Stimulated activated CD8-positive, alpha-beta memory T cell treated with anti-CD3 and anti-CD28 coated beads, Interleukin-15, amount 100 ng/mL, for 4 hours (primary cell): ENCODE measurements at regions not wholly inside any gene's neighbourhood (a gene's known extent, or its start where the extent isn't known, plus 50 kb on each side); places are given as distances from the start of the nearest gene placed in this dataset.
"Not testable (repeated sequence)": the region's sequence is repeated elsewhere in the genome, so short reads cannot be mapped to it uniquely, and the experiment has no call there.

ENCODE experiments used
- DNase-seq, 2 donors: peaks; one replicate each; pipeline ENCODE4 v3.0.0-alpha.2; 2020; ENCODE audit warnings: low read depth in 2 of 2

DNA sequence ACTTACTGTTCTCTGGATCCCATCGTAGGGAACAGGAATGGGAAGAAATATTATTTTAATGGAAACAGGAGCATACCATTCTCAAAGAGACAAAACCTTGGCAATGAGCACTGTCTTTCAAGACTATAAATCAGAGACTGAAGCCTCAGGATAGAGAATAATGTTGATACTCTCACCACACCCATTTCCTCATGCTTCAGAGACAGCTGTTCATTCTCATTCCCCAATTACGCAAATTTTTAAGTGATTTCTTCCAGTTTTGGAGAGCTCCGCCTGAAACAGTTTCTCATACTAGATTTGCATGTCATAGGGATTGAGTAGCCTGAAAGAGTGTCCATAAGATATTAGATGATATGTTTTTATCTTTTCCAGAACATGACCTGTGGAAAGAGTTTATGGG is 290.5 kb upstream of the RASA1 start:
- DNase-seq = no peak

GRCh38 chr5:86977808-86978207 is 289.9 kb upstream of the RASA1 start:
- DNase-seq = no peak

DNA sequence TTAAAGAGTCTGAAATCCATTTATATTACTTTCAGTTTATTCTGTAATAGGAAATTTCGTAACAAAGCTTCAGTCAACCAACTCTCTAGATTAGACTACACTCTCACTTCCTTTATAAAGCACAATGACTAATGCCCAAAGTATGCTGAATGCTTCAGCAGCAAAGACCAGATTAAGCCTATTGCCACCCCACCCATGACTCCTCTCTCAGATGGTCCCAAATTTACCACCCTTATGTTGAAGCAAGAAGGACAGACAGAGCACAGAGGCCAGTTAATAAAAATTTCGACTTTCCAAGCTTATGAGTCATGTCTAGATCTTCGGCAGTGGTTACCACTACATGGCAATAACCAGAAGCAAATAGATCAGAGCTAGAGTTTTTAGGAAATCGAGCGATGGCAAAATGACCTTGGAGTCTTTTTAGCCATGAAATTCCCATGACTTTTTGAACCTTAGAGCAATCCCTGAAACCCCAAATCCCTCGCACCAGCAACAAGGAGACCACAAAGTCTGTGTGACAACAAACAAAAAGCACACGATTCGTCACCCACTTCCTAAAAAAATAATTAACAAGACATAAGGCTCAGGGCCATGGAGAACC is 287.8 kb upstream of the RASA1 start:
- DNase-seq = no peak

GRCh38 chr5:86981898-86982297 is 285.8 kb upstream of the RASA1 start:
- no peak for DNase-seq

- DNase-seq = no peak
These were observed 284.5 kb upstream of the RASA1 start for GRCh38 chr5:86983208-86983607.

DNA sequence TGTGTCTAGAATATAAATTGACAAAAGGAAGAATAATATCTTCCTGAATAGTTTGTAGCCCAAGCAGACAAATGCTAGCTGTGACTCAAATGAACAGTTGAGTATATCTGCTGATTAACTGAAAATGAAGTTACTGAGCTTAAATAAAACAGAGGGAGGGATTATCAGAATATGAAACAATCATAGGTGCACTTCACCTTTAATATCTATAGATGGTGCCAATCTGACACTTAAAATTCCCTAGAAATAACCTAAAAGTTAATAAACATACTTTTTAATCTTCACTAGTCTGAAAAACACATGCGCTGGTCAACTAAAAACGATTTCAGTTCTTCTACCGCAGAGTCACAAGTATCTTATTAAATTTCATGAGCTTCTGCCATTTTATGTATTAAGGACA is 280.8 kb upstream of the RASA1 start:
- no peak for DNase-seq

GRCh38 chr5:86997516-86997915 is 270.2 kb upstream of the RASA1 start:
- DNase-seq = no peak

GRCh38 chr5:86999951-87000350 is 267.7 kb upstream of the RASA1 start:
- DNase-seq = no peak

DNA sequence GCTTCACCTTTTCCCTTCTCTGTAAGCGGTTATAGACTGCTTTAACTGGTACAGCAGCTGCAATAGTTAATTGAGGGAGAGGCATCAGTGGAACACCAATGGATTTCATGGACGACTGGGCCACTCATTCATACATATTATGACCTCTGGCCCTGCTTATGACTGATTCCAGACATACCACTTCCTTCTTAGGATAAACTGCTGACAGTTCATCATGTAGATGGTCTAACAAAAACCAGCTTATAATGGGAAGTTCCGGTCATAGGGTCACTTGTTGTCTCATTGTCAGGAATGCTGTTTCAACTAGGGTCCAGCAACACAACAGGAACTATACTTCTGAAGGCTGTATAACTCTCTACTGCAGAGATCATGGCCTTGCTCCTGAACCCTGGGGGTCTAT is 265.2 kb upstream of the RASA1 start:
- no peak for DNase-seq

- no peak for DNase-seq
These were observed 263.6 kb upstream of the RASA1 start for GRCh38 chr5:87004101-87004500.

- no peak for DNase-seq
These were observed 259.9 kb upstream of the RASA1 start for GRCh38 chr5:87007737-87008136.

DNA sequence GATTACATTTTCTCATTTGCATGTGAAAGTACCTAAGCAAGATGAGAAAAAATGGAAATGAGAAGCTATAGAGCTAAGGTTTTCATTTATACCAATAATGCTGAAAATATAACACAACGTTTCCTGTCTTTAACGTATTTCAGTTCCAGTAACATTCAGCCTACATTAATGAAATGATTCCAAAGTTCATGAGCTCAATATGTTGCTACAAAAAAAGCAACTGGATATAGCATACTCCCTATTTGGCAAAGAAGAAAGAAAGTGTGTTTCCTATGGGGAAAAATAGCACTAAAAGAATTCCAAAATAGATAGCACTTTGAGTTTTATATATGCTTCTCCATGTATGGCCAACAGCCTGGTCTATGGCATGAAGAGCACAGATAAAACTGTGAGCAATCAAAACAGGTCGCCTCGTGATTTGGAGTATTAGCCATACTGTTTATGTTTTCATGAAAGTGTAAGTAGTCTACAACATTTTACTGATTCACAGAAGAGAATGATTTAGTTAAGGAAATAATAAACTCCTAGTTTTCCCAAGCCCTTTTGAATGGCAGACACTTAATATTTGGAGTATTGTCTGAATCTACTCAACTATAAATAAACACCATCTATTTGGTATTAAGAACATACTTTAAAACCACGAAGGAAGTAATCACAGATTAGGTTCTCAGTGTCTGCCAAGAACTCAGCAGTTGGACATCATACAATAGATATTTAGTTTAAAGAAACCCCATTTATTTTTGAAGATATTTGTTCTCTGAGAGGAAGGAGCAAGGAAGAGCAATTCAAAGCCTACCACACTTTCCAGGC is 258.7 kb upstream of the RASA1 start:
- DNase-seq = no peak

DNA sequence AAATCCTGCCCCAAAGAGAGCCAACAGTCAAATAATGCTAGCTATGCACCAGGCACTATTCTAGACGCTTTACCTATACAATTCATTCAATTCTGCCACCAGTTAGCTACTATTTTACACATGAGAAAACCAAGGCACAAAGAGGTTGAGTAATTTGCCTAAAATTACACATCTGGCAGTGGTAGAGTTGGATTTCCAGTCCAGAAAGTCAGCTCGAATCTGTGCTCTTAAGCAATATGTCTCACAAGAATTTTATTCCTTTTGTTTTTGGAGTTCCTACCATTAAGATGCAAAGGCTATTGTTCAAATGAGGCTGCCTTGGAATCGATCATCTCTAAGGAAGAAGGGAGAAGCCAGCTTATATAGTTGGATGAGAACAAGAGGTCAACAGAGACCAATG is 256.9 kb upstream of the RASA1 start:
- no peak for DNase-seq

DNA sequence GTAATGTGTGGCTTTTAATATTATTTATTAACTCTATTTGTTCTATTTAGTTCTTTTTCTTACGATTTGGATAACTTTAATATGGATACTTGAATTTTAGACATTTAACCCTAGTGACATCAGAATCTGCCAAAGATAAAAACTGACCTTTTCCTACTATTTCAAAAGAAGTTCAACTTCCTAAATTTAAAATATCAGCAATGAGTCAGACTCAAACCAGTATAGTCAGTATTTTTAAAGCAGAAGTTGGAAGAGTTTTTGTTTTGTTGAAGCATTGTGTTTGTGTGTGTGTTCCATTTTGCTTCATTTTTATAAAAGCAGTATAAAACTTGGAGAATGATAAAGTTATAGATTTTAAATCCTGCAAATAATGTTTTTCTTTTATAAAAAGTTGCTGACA is 251.8 kb upstream of the RASA1 start:
- no peak for DNase-seq

- DNase-seq = no peak
These were observed 247.4 kb upstream of the RASA1 start for GRCh38 chr5:87020099-87020934.

GRCh38 chr5:87022415-87022814 is 245.3 kb upstream of the RASA1 start:
- no peak for DNase-seq

- DNase-seq = no peak
These were observed 240.1 kb upstream of the RASA1 start for GRCh38 chr5:87027570-87027969.

- no peak for DNase-seq
These were observed 237.7 kb upstream of the RASA1 start for GRCh38 chr5:87029951-87030350.

- DNase-seq = no peak
These were observed 237.0 kb upstream of the RASA1 start for GRCh38 chr5:87030699-87031098.

DNA sequence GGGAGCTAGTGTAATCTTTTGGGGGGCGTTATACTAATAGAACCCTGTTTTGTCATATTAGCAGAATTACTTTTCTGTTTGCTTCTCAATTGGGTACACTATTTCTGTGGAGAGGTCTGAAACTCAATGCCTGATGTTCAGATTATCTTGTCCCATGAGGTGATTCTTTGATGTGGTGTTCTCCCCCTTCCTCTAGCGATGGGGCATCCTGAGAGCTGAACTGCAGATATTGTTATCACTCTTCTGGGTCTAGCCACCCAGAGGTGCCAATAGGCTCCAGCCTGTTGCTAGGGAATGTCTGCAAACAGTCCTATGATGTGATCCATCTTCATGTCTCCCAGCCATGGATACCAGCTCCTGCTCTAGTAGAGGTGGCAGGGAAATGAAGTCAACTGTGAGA is 233.1 kb upstream of the RASA1 start:
- no peak for DNase-seq

DNA sequence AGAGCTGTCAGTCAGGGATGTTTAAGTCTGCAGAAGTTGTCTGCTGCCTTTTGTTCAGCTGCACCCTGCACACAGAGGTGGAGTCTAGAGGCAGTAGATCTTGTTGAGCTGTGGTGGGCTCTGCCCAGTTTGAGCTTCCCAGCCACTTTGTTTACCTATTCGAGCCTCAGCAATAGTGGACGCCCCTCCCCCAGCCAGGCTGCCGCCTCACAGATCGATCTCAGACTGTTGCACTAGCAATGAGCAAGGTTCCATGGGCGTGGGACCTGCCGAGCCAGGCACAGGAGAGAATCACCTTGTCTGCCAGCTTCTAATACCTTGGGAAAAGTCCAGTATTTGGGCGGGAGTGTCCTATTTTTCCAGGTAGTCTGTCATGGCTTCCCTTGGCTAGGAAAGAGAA is 225.1 kb upstream of the RASA1 start:
- no peak for DNase-seq

- DNase-seq = no peak
These were observed 219.5 kb upstream of the RASA1 start for GRCh38 chr5:87048156-87048555.

- DNase-seq = not testable (repeated sequence)
These were observed 218.7 kb upstream of the RASA1 start for GRCh38 chr5:87049012-87049411.
